IMR-90 (cell line): ENCODE measurements at regions not wholly inside any gene's neighbourhood (a gene's known extent, or its start where the extent isn't known, plus 50 kb on each side); places are given as distances from the start of the nearest gene placed in this dataset.
A peak's percentile ranks its signal among the peaks of the same experiment; 100 is the strongest.

Experiments
- ATAC-seq: fragments of 200-7000 bp; cut with Tn5 transposase; 2 replicates; pipeline ENCODE4 v1.9.1; 2020; ENCODE audit warnings: low read depth, mild to moderate bottlenecking, moderate library complexity
- BruUV-seq: library from RNA; stranded (reverse); fragments of 400-500 nt; replicated peaks from 2 replicates; lab custom pipeline; 2021; lab: Mats Ljungman, UMichigan
- CTCF ChIA-PET: fragments of 300-600 bp; formaldehyde crosslinking; extraction: SDS; loops from one replicate; lab custom pipeline; 2021; ENCODE audit warnings: antibody characterized with exemption; lab: Yijun Ruan, JAX
- POLR2A ChIA-PET: fragments of 300-600 bp; sonication (Branson Sonifier 250); formaldehyde crosslinking; loops from one replicate; lab custom pipeline; 2022; ENCODE audit warnings: antibody characterized with exemption; ENCODE audit not compliant: unreplicated experiment; lab: Charles Lee
- DNase-seq: peaks from one replicate; pipeline ENCODE4 v3.0.0; 2013
- H2AFZ ChIP-seq: replicated peaks from 2 replicates; pipeline ENCODE3; 2013; ENCODE audit warnings: low read length, mild to moderate bottlenecking; ENCODE audit not compliant: poor library complexity
- H2AK5ac ChIP-seq: 2 replicates; pipeline ENCODE4 v1.6.1; 2013; ENCODE audit warnings: low read depth, low read length, inconsistent platforms
- H2AK9ac ChIP-seq: replicated peaks from 2 replicates; pipeline ENCODE3; 2013; ENCODE audit warnings: mild to moderate bottlenecking, low read depth, low read length, moderate library complexity; ENCODE audit not compliant: poor library complexity
- H2BK120ac ChIP-seq: 2 replicates; pipeline ENCODE4 v1.6.1; 2013; ENCODE audit warnings: low read depth, low read length, inconsistent platforms
- H2BK15ac ChIP-seq: 3 replicates; pipeline ENCODE4 v1.6.1; 2013; ENCODE audit warnings: low read depth, low read length, inconsistent platforms
- H2BK20ac ChIP-seq: 2 replicates; pipeline ENCODE4 v1.6.1; 2013; ENCODE audit warnings: low read depth, mild to moderate bottlenecking, inconsistent platforms, low read length, moderate library complexity
- H2BK5ac ChIP-seq: 2 replicates; pipeline ENCODE4 v1.6.1; 2013; ENCODE audit warnings: mild to moderate bottlenecking, low read depth, low read length, inconsistent platforms; ENCODE audit not compliant: poor library complexity, severe bottlenecking
- H3K14ac ChIP-seq: replicated peaks from 2 replicates; pipeline ENCODE4 v1.6.1; 2013; ENCODE audit warnings: low read depth, low read length, inconsistent platforms
- H3K18ac ChIP-seq: 2 replicates; pipeline ENCODE4 v1.6.1; 2013; ENCODE audit warnings: low read depth, low read length, control low read depth
- H3K23ac ChIP-seq: 2 replicates; pipeline ENCODE4 v1.6.1; 2013; ENCODE audit warnings: low read depth, low read length, inconsistent platforms
- H3K27ac ChIP-seq: 2 replicates; pipeline ENCODE4 v1.5.1; 2013; ENCODE audit warnings: mild to moderate bottlenecking, control low read depth, low read length; ENCODE audit not compliant: insufficient read depth
- H3K27me3 ChIP-seq: 2 replicates; pipeline ENCODE4 v1.6.1; 2013; ENCODE audit warnings: low read length; ENCODE audit not compliant: control insufficient read depth, insufficient read depth
- H3K36me3 ChIP-seq: 2 replicates; pipeline ENCODE4 v1.6.1; 2013; ENCODE audit warnings: low read length, mixed read lengths; ENCODE audit not compliant: control insufficient read depth, insufficient read depth
- H3K4ac ChIP-seq: 2 replicates; pipeline ENCODE4 v1.6.1; 2013; ENCODE audit warnings: low read depth, low read length, inconsistent platforms
- H3K4me1 ChIP-seq: 2 replicates; pipeline ENCODE4 v1.6.1; 2013; ENCODE audit warnings: low read length, mixed read lengths; ENCODE audit not compliant: control insufficient read depth, insufficient read depth
- H3K4me2 ChIP-seq: 2 replicates; pipeline ENCODE4 v1.6.1; 2013; ENCODE audit warnings: low read depth, mild to moderate bottlenecking, control low read depth, low read length, moderate library complexity
- H3K4me3 ChIP-seq: 2 replicates; pipeline ENCODE4 v1.5.1; 2013; ENCODE audit warnings: low read depth, mild to moderate bottlenecking, control low read depth, low read length, moderate library complexity; ENCODE audit not compliant: insufficient read depth
- H3K56ac ChIP-seq: 2 replicates; pipeline ENCODE4 v1.6.1; 2013; ENCODE audit warnings: low read length, inconsistent platforms; ENCODE audit not compliant: insufficient read depth; ENCODE audit errors: extremely low read depth
- H3K79me1 ChIP-seq, 2 experiments: 2 replicates each; pipeline ENCODE4 v1.6.1; 2013; ENCODE audit warnings: low read length in 2 of 2, inconsistent platforms in 1 of 2, low read depth in 1 of 2
- H3K9ac ChIP-seq: 2 replicates; pipeline ENCODE4 v1.6.1; 2013; ENCODE audit warnings: low read depth, low read length, control low read depth
- H3K9me1 ChIP-seq: 2 replicates; pipeline ENCODE4 v1.6.1; 2013; ENCODE audit warnings: low read length, inconsistent platforms; ENCODE audit not compliant: insufficient read depth
- H3K9me3 ChIP-seq: 2 replicates; pipeline ENCODE4 v1.6.1; 2013; ENCODE audit warnings: low read length; ENCODE audit not compliant: control insufficient read depth, insufficient read depth
- H4K20me1 ChIP-seq: 2 replicates; pipeline ENCODE4 v1.6.1; 2013; ENCODE audit warnings: low read length, inconsistent platforms; ENCODE audit not compliant: insufficient read depth
- H4K5ac ChIP-seq: 2 replicates; pipeline ENCODE4 v1.6.1; 2013; ENCODE audit warnings: mild to moderate bottlenecking, low read depth, low read length, control low read depth
- H4K8ac ChIP-seq, 2 experiments: 2 replicates each; pipeline ENCODE4 v1.6.1; 2013; ENCODE audit warnings: low read depth in 2 of 2, low read length in 2 of 2, control low read depth in 1 of 2, inconsistent platforms in 1 of 2
- H4K91ac ChIP-seq: 2 replicates; pipeline ENCODE4 v1.6.1; 2013; ENCODE audit warnings: low read depth, low read length, inconsistent platforms; ENCODE audit not compliant: insufficient read depth
- FOS ChIP-seq: fragments of 150-350 bp; IDR thresholded peaks from 2 replicates; pipeline ENCODE4 v1.6.1; 2016; ENCODE audit warnings: low read depth, low read length
- MAZ ChIP-seq: IDR thresholded peaks from 2 replicates; pipeline ENCODE4 v1.6.1; 2012; ENCODE audit warnings: low read depth, mild to moderate bottlenecking, low read length, improper control_type of control experiment, moderate library complexity, borderline replicate concordance
- NFE2L2 ChIP-seq: fragments of 150-350 bp; IDR thresholded peaks from 2 replicates; pipeline ENCODE4 v1.6.1; 2016; ENCODE audit warnings: low read depth, mild to moderate bottlenecking, low read length
- POLR2A ChIP-seq: IDR thresholded peaks from 2 replicates; pipeline ENCODE4 v1.6.1; 2012; ENCODE audit warnings: mild to moderate bottlenecking, low read depth, low read length
- RAD21 ChIP-seq: IDR thresholded peaks from 2 replicates; pipeline ENCODE4 v1.6.1; 2012; ENCODE audit warnings: low read length, improper control_type of control experiment
- SMC3 ChIP-seq: fragments of 150-350 bp; IDR thresholded peaks from 2 replicates; pipeline ENCODE4 v1.6.1; 2016; ENCODE audit warnings: low read depth, mild to moderate bottlenecking, antibody characterized with exemption, low read length, moderate library complexity
- WGBS, 2 experiments: methylation state at CpG; one replicate each; pipeline versions ENCODE4 v1.1.5 to v1.1.7; 2013; ENCODE audit warnings: missing lambda C conversion rate in 2 of 2; ENCODE audit not compliant: insufficient read length in 1 of 2; ENCODE audit errors: extremely low coverage in 2 of 2; 5-methylcytosine and 5-hydroxymethylcytosine counted together
- dilution Hi-C: fragments of 300-500 bp; cut with HindIII; formaldehyde crosslinking; loops from one replicate; pipeline ENCODE4 v1.14.3; 2018; ENCODE audit warnings: low sequenced_read_pairs; ENCODE audit not compliant: unreplicated experiment
- in situ Hi-C: fragments of 300-500 bp; cut with MboI; formaldehyde crosslinking; loops from 3 replicates; pipeline ENCODE4 v1.14.3; 2019; ENCODE audit warnings: low sequenced_read_pairs, inconsistent platforms, mixed read lengths
- intact Hi-C: fragments of 100-400 bp; cut with micrococcal nuclease; formaldehyde crosslinking; loops from 2 replicates; pipeline ENCODE4 v1.10.0; 2022
- TF ChIP-seq, protein P1 (sequence below): fragments of 150-350 bp; IDR thresholded peaks from 2 replicates; pipeline ENCODE4 v1.6.1; 2016; ENCODE audit warnings: low read depth, mild to moderate bottlenecking, low read length, moderate library complexity, borderline replicate concordance
- TF ChIP-seq, protein P2 (sequence below): fragments of 150-350 bp; IDR thresholded peaks from 2 replicates; pipeline ENCODE4 v1.6.1; 2017; ENCODE audit warnings: mild to moderate bottlenecking, antibody characterized with exemption, low read length, low read depth

DNA sequence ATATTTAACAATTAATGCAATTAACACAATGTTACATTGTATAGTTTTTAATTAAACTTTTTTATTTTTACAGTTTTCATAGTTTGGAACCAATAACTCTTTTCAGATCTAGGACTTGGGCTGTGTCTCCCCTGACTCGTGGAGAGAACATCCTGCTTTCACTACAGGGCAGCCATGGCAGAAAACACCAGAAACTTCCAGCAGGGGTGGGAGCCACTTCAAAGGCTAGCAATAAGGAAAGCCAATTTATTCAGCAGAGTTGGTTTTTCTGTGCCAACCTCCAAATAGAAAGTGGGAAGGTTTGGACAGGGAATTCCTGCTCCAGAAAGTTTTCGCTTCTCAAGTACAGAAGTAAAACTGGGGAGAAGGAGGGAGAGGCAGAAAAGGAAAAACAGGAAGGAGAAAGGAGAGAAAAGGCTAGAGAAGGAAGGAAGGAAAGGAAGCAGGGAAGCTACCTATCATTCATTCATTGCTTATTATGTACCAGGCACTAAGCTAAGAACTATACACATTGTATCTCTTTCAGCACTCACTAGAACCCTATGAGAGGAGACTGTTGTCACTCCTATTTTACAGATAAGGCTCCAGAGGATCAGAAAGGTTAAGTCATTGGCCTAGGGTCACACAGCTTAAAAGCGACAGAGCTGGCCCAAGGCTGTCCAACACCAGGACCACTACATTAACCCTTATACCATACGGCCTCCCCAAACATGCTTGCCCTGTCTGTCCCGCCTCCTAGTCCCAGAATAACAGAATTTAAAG lies 54.8 kb upstream of the CREB3L1 start:
- ChIA-PET POLR2A (no interaction called here), CTCF (no interaction called here)
- Histone ChIP-seq H2BK15ac (no peak overlapping the region), H4K5ac (no peak overlapping the region), H2BK20ac (no peak overlapping the region), H3K4me3 (no peak overlapping the region), H3K9me3 (no peaks in the 10 kb centered on the region), H3K79me1 (no peaks in the 10 kb centered on the region), H4K91ac (no peak overlapping the region), H3K9ac (no peak overlapping the region), H4K8ac (peak overlapping the region in 1 of 2 experiments; percentile 38; a peak in 1 of 4 replicates), H3K18ac (no peak overlapping the region), H3K4me2 (no peak overlapping the region), H2AFZ (peak overlapping the region; percentile 52), H3K14ac (no peak overlapping the region), H2BK120ac (no peak overlapping the region), H3K27ac (no peak overlapping the region), H3K9me1 (peaks cover 3% of the 10 kb centered on the region; the same call in 1 of the 2 replicates), H2AK9ac (no peak overlapping the region), H3K23ac (no peak overlapping the region), H4K20me1 (no peaks in the 10 kb centered on the region), H3K4me1 (no peaks in the 10 kb centered on the region), H3K36me3 (no peaks in the 10 kb centered on the region), H2AK5ac (no peak overlapping the region), H3K56ac (no peak overlapping the region), H2BK5ac (no peak overlapping the region), H3K4ac (no peak overlapping the region), H3K27me3 (0 out of 2 replicates have a peak, but pooled peaks cover 1% of the 10 kb centered on the region)
- in situ Hi-C loops (no loop called here), intact Hi-C loops (no loop called here), dilution Hi-C loops (no loop called here)
- peak; percentile 7 for DNase-seq
- peak; percentile 73 for ATAC-seq
- WGBS, 2 experiments = no CpG with 5 or more reads among the region's 5 CpGs
- BruUV-seq = no TSS peak
- TF ChIP-seq POLR2A (no peak), SMC3 (no peak), NFE2L2 (no peak), FOS (no peak), MAZ (no peak), RAD21 (no peak)
- TF ChIP-seq, protein P1, sequence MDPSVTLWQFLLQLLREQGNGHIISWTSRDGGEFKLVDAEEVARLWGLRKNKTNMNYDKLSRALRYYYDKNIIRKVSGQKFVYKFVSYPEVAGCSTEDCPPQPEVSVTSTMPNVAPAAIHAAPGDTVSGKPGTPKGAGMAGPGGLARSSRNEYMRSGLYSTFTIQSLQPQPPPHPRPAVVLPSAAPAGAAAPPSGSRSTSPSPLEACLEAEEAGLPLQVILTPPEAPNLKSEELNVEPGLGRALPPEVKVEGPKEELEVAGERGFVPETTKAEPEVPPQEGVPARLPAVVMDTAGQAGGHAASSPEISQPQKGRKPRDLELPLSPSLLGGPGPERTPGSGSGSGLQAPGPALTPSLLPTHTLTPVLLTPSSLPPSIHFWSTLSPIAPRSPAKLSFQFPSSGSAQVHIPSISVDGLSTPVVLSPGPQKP = no peak
- TF ChIP-seq, protein P2, sequence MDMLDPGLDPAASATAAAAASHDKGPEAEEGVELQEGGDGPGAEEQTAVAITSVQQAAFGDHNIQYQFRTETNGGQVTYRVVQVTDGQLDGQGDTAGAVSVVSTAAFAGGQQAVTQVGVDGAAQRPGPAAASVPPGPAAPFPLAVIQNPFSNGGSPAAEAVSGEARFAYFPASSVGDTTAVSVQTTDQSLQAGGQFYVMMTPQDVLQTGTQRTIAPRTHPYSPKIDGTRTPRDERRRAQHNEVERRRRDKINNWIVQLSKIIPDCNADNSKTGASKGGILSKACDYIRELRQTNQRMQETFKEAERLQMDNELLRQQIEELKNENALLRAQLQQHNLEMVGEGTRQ = no peak
